GM20000 (cell line): ENCODE measurements at regions not wholly inside any gene's neighbourhood (a gene's known extent, or its start where the extent isn't known, plus 50 kb on each side); places are given as distances from the start of the nearest gene placed in this dataset.

Experiments
- DNase-seq: peaks from one replicate; pipeline ENCODE4 v3.0.0; 2012; ENCODE audit warnings: low spot score
- TF ChIP-seq, protein P1 (sequence below): IDR thresholded peaks from 2 replicates; pipeline ENCODE4 v1.5.1; 2012; ENCODE audit warnings: mild to moderate bottlenecking, control low read depth; ENCODE audit errors: extremely low read depth, missing control alignments

DNA sequence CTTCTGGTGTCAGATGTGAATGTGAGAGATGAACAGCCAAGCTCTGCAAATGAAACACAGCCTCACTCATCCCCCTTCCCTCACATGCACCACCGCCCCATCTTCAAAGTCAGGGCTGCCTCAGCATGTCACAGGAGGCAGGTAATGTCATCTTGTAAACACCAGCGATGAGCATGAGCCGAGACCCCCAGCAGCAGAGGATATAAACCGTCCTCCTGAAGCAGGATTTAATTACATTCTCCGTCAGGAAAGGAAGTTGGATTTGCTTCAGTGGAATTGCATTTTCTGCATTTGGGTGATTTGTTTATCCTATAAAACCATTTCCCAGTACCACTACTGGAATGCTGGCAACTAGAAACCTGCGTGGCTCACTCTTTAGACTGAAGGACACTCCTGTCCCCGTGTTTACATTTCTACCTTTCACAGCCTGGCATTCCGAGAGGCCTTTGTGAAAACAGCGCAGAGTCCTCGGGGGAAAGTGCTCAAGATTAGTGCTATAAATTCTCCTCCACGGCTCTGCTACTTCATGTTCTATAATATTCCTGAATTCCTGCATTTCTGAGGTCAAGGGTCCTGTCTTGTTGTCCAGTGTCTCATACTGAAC is 619.2 kb downstream of the IRS1 start:
- no peak for DNase-seq
- TF ChIP-seq, protein P1, sequence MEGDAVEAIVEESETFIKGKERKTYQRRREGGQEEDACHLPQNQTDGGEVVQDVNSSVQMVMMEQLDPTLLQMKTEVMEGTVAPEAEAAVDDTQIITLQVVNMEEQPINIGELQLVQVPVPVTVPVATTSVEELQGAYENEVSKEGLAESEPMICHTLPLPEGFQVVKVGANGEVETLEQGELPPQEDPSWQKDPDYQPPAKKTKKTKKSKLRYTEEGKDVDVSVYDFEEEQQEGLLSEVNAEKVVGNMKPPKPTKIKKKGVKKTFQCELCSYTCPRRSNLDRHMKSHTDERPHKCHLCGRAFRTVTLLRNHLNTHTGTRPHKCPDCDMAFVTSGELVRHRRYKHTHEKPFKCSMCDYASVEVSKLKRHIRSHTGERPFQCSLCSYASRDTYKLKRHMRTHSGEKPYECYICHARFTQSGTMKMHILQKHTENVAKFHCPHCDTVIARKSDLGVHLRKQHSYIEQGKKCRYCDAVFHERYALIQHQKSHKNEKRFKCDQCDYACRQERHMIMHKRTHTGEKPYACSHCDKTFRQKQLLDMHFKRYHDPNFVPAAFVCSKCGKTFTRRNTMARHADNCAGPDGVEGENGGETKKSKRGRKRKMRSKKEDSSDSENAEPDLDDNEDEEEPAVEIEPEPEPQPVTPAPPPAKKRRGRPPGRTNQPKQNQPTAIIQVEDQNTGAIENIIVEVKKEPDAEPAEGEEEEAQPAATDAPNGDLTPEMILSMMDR = no peak

DNA sequence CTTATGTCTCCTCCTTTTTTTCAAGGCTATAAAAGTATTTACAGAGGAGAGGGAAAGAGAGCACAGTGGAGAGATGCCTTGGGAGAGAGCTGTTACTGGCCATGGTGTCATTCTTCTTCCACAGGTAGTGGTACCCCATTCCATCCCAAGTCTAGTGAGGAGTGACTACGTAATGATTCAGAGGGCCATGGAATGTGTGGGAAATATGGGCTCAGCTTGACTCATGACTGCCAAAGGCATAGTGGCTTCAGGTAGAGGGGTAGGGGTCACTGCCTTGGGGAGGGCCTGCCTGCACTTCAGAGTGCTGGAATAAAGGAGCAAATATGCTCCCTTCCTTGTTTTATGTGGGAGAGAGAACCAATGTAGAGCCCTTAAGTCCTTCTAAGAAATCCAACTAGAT is 620.6 kb downstream of the IRS1 start:
- TF ChIP-seq, protein P1 = no peak
- no peak for DNase-seq

DNA sequence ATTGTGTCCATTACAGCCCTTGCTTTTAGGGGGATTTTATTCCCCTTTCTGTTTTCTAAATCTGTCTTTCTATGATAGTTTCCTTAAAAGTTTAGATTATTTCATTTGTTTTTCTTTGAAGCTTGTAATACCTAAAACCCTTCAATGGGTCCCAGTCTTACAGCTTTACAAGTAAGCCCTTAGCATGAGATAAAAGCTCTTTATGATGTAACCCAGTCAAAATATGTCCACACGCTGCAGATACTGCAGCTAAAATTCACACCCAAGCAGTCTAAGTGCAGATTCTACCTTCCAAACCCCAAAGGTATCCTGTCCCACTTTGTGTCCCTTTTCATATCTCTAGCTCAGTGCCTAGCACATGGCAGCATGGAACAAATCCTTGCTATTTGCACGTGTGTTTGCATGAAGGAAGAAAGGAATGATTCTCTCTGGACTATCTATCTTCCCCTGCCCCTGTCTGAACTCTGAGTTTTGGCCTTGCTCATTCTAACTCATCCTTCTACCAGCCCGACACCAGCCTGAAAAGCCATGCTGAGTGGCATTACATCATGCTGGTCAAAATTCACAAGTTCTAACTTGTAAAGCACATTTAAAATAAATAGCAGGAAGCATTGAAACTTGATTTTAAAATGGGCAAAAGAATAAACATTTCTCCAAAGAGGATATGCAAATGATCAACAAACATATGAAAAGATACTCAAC is 623.2 kb downstream of the IRS1 start:
- TF ChIP-seq, protein P1 = no peak
- DNase-seq = no peak

DNA sequence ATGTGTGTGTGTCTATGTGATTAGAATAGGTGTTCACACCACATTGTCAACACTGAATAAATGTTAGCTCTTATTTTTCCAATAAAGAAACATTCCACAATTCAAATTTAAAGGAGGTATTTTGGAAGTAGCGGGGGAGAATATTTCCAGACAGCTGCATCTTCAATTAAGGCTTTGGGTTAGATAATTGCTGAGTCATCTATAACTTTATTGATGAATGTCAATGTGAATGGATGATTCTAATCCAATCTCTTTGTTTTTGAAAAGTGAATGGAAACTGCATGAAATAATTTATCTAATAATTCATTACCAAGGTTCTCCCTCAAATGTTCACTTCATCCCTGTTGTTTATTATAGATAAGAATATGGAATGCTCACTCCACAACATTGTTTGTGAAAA is 625.2 kb downstream of the IRS1 start:
- TF ChIP-seq, protein P1 = no peak
- no peak for DNase-seq

DNA sequence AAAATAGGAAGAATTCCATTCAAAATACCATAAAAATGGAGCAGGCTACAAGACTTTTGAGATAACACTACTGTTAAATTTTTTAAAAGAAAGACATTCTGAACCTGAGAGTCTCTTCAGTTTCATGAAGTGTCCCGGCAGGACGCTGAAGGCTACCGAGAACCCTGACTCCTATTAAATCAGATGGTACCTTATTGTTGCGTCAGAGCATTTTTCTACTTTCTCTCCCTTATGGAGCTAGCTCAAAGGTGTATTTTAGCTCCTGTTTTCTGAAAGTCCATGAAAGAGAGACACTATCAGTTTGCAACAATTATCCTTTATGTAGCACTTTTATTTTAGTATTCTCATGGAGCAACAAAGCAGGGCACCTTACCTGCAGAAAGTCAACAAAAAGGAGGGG is 626.7 kb downstream of the IRS1 start:
- TF ChIP-seq, protein P1 = no peak
- no peak for DNase-seq

DNA sequence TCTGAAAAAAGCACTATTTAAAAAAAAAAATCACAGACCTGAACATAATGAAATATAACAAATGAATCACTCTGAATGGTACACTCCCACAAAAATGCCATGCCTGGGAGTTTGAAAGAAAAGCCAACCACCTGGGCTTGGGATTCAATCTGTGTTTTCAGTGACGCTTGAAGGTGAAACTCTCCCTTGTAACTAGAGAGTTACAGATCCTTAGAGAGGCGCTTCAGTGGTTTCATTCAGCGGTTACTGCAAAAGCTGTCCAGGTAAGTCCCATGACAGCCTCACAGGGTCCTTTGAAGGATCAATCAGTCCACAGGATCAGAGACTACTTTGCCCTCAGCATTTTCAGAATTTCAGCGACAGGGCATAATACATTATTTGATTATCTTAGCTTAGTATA is 627.3 kb downstream of the IRS1 start:
- no peak for DNase-seq
- TF ChIP-seq, protein P1 = no peak

DNA sequence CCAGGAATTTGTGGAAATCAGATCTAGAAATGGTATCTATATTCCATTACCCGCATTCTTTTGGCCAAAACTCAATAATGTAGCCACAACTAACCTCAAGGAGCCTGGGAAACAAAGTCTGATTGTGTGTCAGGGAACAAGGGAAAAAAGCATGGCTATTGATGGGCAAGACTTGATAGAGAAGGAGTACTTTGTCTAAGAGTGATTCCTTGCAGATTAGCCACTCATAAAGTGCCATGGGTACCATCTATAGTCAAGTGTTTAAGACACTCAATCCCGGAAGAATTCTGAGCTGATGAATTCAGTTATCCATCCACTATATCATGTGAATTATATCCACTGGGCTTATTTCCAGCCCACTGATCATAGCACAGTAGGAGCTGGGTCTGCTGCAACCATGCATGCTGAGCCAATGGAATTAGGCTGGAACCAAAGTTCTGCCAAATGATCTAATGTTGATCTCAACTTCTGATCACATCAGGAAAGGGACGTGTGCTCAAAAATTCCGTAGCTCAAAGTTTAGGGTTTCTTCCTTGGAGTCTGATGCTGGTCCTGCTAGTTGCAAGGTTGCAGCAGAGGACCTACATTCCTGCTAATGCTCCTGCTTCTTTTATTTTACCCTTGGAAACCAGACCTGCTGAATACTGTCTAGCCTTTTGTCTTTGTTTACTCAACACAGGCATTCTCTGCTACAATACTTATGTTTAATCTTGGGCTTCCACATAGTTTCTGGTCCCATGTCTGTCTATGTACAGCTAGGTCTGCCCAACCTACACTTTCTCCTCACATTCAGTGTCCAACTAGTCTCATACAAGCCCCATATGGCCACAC is 629.7 kb downstream of the IRS1 start:
- DNase-seq = no peak
- TF ChIP-seq, protein P1 = no peak
